Muscle of back (tissue), 3 donors: ENCODE measurements at regions not wholly inside any gene's neighbourhood (a gene's known extent, or its start where the extent isn't known, plus 50 kb on each side); places are given as distances from the start of the nearest gene placed in this dataset.

Experiments used
- DNase-seq, 3 donors: peaks; one replicate each; pipeline versions ENCODE4 v3.0.0 to v3.0.0-alpha.2; 2013

DNA sequence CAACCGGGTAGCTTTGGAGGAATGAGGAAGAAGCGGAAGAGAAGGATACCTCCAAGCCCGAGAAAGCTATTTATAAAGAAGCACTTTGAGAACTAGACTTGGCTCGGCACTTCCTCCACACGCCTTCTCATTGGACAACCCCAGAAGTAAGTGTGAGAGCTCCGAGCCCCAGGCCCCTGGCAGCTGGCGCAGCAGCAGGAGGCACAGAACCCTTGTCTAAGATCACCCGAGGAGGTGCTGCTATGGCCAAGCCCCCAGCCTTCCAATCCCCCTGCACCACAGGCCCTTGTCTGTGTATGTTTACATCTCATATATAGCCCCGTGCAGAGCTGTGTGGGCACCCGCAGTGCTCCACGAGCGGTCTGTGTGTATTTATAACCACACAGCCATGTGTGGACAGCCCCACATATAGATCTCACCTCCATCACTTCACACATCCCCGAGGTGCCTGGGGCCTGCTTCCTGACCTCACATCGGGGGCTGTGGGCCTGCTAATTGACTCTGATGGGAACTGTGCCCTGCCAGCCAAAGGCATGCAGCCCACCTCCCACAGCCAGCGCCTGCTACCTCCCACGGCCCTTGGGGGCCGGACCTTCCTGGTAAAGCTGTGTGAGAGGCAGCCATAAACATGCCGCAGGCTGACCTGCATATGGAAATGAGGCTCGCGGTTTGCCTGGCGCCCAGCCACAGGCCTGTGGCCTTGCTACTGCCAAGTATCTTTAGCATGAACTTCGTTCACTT is 96.1 kb downstream of the C17orf67 start:
- DNase-seq: no peak

GRCh38 chr17:56739376-56739775 is 94.3 kb downstream of the C17orf67 start:
- DNase-seq: no peak

DNA sequence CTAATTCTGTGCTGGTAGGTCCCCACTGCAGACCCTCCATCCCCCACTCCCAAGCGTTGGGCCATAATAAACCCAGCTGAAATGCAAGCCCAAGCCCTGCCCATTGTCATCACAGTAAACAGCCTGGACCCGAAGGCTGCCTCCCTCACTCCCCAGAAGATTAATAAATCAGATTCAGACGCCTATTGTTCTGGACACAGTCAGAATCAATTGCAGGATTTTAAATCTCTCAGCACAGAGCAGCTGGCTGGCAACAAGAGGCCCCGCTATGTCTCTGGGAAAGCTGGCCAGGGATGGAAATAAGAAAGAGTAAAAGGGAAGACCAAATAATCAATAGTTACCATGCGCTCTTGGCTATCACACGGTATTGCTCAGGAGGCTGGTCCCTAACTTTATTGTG is 93.9 kb downstream of the C17orf67 start:
- no peak for DNase-seq

DNA sequence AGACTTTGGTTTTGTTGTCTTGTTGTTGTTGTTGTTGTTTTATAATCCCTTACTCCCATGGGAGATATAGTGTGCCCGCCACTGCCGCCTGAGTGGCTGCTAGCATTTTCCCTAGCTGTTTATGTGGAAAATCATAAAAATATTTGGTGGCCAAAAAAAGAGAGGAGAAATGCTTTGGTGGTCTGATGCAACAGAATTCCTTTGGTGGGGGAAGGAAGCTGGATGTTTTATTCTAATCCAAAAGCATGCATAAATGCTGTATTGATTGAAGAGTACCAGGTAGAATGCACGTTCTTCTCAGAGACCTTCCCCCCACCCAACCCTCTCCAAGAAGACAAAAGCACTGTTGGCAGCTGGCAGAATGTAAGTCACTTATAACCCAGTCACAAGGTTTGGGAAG is 93.2 kb downstream of the C17orf67 start:
- DNase-seq: no peak
